WTC11 (cell line): ENCODE measurements at regions not wholly inside any gene's neighbourhood (a gene's known extent, or its start where the extent isn't known, plus 50 kb on each side); places are given as distances from the start of the nearest gene placed in this dataset.

Experiments
- ATAC-seq: fragments of 200-7000 bp; cut with Tn5 transposase; 2 replicates; pipeline ENCODE4 v1.10.0; 2021; ENCODE audit warnings: mild to moderate bottlenecking, moderate library complexity
- CTCF ChIA-PET: fragments of 300-600 bp; sonication (Branson Sonifier 250); formaldehyde crosslinking; loops from one replicate; lab custom pipeline; 2021; ENCODE audit warnings: antibody characterized with exemption; lab: Charles Lee
- POLR2A ChIA-PET: fragments of 350-600 bp; sonication (Branson Sonifier 250); formaldehyde crosslinking; loops from one replicate; lab custom pipeline; 2021; ENCODE audit warnings: antibody characterized with exemption; lab: Charles Lee
- DNase-seq: peaks from one replicate; pipeline ENCODE4 v3.0.0; 2021; ENCODE audit warnings: low spot score
- H3K27ac Mint-ChIP-seq: 2 replicates; pipeline ENCODE4 v1.8.0; 2021; ENCODE audit warnings: mixed read lengths
- H3K27me3 Mint-ChIP-seq: 2 replicates; pipeline ENCODE4 v1.8.0; 2021; ENCODE audit warnings: low read depth, mild to moderate bottlenecking, moderate library complexity, mixed read lengths
- H3K36me3 Mint-ChIP-seq: 2 replicates; pipeline ENCODE4 v1.8.0; 2021; ENCODE audit warnings: mixed read lengths
- H3K4me1 Mint-ChIP-seq: 2 replicates; pipeline ENCODE4 v1.8.0; 2022; ENCODE audit warnings: mixed read lengths
- H3K4me3 Mint-ChIP-seq: 2 replicates; pipeline ENCODE4 v1.8.0; 2021; ENCODE audit warnings: mild to moderate bottlenecking, moderate library complexity, mixed read lengths
- H3K9me3 Mint-ChIP-seq: 2 replicates; pipeline ENCODE4 v1.8.0; 2021; ENCODE audit warnings: mixed read lengths
- AFF4 ChIP-seq: sonication (generic); formaldehyde crosslinking; IDR thresholded peaks from 2 replicates; pipeline ENCODE4 v1.8.1; 2023; ENCODE audit warnings: mild to moderate bottlenecking, missing genetic modification reagents, borderline replicate concordance
- MYBL2 ChIP-seq: sonication (generic); formaldehyde crosslinking; IDR thresholded peaks from 2 replicates; pipeline ENCODE4 v1.8.1; 2023; ENCODE audit warnings: mild to moderate bottlenecking, moderate library complexity, missing genetic modification reagents
- NR2C2 ChIP-seq: sonication (generic); formaldehyde crosslinking; IDR thresholded peaks from 2 replicates; pipeline ENCODE4 v1.8.0; 2022; ENCODE audit warnings: mild to moderate bottlenecking, missing genetic modification reagents
- OVOL2 ChIP-seq: fragments of 250-450 bp; sonication (Bioruptor Pico); IDR thresholded peaks from 2 replicates; pipeline ENCODE4 v1.9.0; 2021; ENCODE audit warnings: mild to moderate bottlenecking, borderline replicate concordance
- ZBTB43 ChIP-seq: sonication (generic); formaldehyde crosslinking; IDR thresholded peaks from 2 replicates; pipeline ENCODE4 v1.8.1; 2023; ENCODE audit warnings: mild to moderate bottlenecking, missing genetic modification reagents
- ZNF512 ChIP-seq: sonication (generic); formaldehyde crosslinking; IDR thresholded peaks from 2 replicates; pipeline ENCODE4 v1.8.1; 2022; ENCODE audit warnings: missing genetic modification reagents, borderline replicate concordance
- TF ChIP-seq, protein P1 (sequence below): fragments of 250-450 bp; sonication (Bioruptor Pico); IDR thresholded peaks from 2 replicates; pipeline ENCODE4 v1.9.0; 2021; ENCODE audit warnings: mild to moderate bottlenecking
- TF ChIP-seq, protein P2 (sequence below): fragments of 250-450 bp; sonication (Bioruptor Pico); conservative IDR thresholded peaks from 2 replicates; pipeline ENCODE4 v1.9.0; 2021; ENCODE audit warnings: mild to moderate bottlenecking

GRCh38 chr13:18943273-18943672, 238.4 kb downstream of the TUBA3C start:
- Mint-ChIP-seq H3K36me3 (peaks cover 43% of the 10 kb centered on the region), H3K9me3 (peaks cover 46% of the 10 kb centered on the region), H3K4me1 (no peaks in the 10 kb centered on the region), H3K27ac (no peak overlapping the region), H3K4me3 (no peak overlapping the region), H3K27me3 (peaks cover under 1% of the 10 kb centered on the region)
- ATAC-seq (no peak), DNase-seq (no peak)
- POLR2A ChIA-PET = no interaction called here
- CTCF ChIA-PET = no interaction called here
- TF ChIP-seq, protein P1, sequence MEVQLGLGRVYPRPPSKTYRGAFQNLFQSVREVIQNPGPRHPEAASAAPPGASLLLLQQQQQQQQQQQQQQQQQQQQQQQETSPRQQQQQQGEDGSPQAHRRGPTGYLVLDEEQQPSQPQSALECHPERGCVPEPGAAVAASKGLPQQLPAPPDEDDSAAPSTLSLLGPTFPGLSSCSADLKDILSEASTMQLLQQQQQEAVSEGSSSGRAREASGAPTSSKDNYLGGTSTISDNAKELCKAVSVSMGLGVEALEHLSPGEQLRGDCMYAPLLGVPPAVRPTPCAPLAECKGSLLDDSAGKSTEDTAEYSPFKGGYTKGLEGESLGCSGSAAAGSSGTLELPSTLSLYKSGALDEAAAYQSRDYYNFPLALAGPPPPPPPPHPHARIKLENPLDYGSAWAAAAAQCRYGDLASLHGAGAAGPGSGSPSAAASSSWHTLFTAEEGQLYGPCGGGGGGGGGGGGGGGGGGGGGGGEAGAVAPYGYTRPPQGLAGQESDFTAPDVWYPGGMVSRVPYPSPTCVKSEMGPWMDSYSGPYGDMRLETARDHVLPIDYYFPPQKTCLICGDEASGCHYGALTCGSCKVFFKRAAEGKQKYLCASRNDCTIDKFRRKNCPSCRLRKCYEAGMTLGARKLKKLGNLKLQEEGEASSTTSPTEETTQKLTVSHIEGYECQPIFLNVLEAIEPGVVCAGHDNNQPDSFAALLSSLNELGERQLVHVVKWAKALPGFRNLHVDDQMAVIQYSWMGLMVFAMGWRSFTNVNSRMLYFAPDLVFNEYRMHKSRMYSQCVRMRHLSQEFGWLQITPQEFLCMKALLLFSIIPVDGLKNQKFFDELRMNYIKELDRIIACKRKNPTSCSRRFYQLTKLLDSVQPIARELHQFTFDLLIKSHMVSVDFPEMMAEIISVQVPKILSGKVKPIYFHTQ (CRISPR knock-in tag) = no peak
- TF ChIP-seq AFF4 (CRISPR knock-in tag) = no peak
- TF ChIP-seq, protein P2, sequence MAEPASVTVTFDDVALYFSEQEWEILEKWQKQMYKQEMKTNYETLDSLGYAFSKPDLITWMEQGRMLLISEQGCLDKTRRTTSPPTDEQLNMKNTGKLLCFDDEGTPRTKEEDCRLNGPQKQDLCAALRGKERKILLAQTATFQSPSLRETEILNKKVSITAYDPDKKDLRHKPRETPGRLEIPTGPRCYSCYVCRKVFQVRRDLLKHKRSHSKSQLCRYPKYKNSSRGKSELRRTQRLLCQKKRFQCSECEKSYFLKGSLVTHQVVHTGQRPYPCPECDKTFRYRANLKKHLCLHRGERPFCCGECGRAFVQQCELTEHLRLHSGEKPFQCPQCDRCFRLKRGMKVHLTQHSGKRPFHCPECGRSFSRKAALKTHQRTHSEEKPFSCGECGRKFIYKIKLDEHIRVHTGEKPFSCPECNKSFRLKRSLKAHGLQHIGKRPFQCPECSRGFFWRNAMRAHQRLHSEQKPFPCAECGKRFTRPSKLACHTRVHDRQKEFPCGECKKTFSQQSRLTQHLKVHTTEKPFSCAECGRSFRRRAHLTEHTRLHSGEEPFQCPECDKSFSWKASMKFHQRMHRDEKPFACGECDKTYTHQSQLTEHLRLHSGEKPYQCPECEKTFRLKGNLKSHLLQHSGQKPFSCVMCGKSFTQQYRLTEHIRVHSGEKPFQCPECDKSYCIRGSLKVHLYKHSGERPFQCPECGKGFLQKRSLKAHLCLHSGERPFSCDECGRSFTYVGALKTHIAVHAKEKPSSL = no peak
- no peak for TF ChIP-seq MYBL2
- TF ChIP-seq NR2C2 (CRISPR knock-in tag) = no peak
- no peak for TF ChIP-seq ZNF512 (CRISPR knock-in tag)
- TF ChIP-seq OVOL2 = no peak

DNA sequence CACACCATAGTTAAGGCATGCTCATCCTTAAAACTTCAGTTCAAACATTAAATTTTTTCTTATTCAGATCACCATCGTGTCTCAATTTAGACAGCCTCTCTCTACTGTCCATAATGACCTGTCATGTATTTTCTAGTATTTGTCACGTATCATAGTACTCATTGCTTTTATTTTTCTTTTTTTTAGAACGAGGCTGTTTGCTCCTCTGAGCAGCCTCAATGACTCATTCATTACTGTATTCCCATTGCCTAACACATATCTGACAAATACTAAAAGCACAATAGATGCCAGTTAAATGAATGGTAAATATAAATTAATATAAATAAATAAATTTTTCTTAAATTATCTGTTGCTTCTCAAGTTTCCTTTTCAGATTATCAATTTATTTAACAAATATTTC, 245.5 kb downstream of the TUBA3C start:
- TF ChIP-seq ZBTB43 (CRISPR knock-in tag) = no peak
- no peak for TF ChIP-seq OVOL2
- no peak for TF ChIP-seq AFF4 (CRISPR knock-in tag)
- no peak for DNase-seq
- CTCF ChIA-PET = no interaction called here
- no peak for ATAC-seq
- POLR2A ChIA-PET = no interaction called here
- H3K27ac Mint-ChIP-seq = no peak overlapping the region
- H3K36me3 Mint-ChIP-seq = peaks cover 60% of the 10 kb centered on the region
- no peaks in the 10 kb centered on the region for H3K4me1 Mint-ChIP-seq
- no peak overlapping the region for H3K4me3 Mint-ChIP-seq
- H3K9me3 Mint-ChIP-seq = peaks cover 74% of the 10 kb centered on the region
- H3K27me3 Mint-ChIP-seq = peaks cover 9% of the 10 kb centered on the region
